Smooth muscle cell (in vitro differentiated cells): ENCODE measurements at regions not wholly inside any gene's neighbourhood (a gene's known extent, or its start where the extent isn't known, plus 50 kb on each side); places are given as distances from the start of the nearest gene placed in this dataset.

Experiments
- DNase-seq: peaks from one replicate; lab custom pipeline; 2025; ENCODE audit not compliant: unreplicated experiment; lab: John Stamatoyannopoulos, UW
- H2AFZ ChIP-seq: fragments of 200-600 bp; sonication (generic); 2 replicates; pipeline ENCODE4 v1.6.0; 2016; ENCODE audit warnings: antibody characterized with exemption, low read depth, mild to moderate bottlenecking
- H3F3A ChIP-seq: fragments of 200-600 bp; sonication (generic); 2 replicates; pipeline ENCODE4 v1.6.0; 2017; ENCODE audit warnings: antibody characterized with exemption, low read depth
- H3K27ac ChIP-seq: fragments of 200-600 bp; sonication (generic); 2 replicates; pipeline ENCODE4 v1.5.1; 2016; ENCODE audit warnings: low read depth, mild to moderate bottlenecking
- H3K27me3 ChIP-seq: fragments of 200-600 bp; sonication (generic); 2 replicates; pipeline ENCODE4 v1.6.1; 2016; ENCODE audit warnings: low read depth, mild to moderate bottlenecking
- H3K36me3 ChIP-seq: fragments of 200-600 bp; sonication (generic); 2 replicates; pipeline ENCODE4 v1.5.1; 2016; ENCODE audit warnings: low read depth
- H3K4me1 ChIP-seq: fragments of 200-600 bp; sonication (generic); 2 replicates; pipeline ENCODE4 v1.5.1; 2016; ENCODE audit warnings: low read depth
- H3K4me2 ChIP-seq: fragments of 200-600 bp; sonication (generic); 2 replicates; pipeline ENCODE4 v1.6.0; 2016; ENCODE audit warnings: mild to moderate bottlenecking
- H3K4me3 ChIP-seq: fragments of 200-600 bp; sonication (generic); 2 replicates; pipeline ENCODE4 v1.5.1; 2016; ENCODE audit warnings: mild to moderate bottlenecking
- H3K79me2 ChIP-seq: fragments of 200-600 bp; sonication (generic); 2 replicates; pipeline ENCODE4 v1.6.0; 2016; ENCODE audit warnings: low read depth, mild to moderate bottlenecking
- H3K9ac ChIP-seq: fragments of 200-600 bp; sonication (generic); 2 replicates; pipeline ENCODE4 v1.6.0; 2016; ENCODE audit warnings: low read depth
- H3K9me3 ChIP-seq: fragments of 200-600 bp; sonication (generic); replicated peaks from 2 replicates; pipeline ENCODE4 v1.5.1; 2016; ENCODE audit warnings: low read depth
- H4K20me1 ChIP-seq: fragments of 200-600 bp; sonication (generic); 2 replicates; pipeline ENCODE4 v1.6.0; 2016; ENCODE audit warnings: low read depth
- CTCF ChIP-seq: fragments of 200-600 bp; sonication (generic); IDR thresholded peaks from 2 replicates; pipeline ENCODE4 v1.5.1; 2017; ENCODE audit warnings: borderline replicate concordance, mild to moderate bottlenecking, antibody characterized with exemption; ENCODE audit not compliant: insufficient read depth, poor library complexity, severe bottlenecking
- WGBS: methylation state at CpG from one replicate; pipeline ENCODE4 v1.1.7; 2016; ENCODE audit warnings: low lambda C conversion rate; 5-methylcytosine and 5-hydroxymethylcytosine counted together

- no peak for DNase-seq
- WGBS = 79% methylated on average over 4 of the region's 4 CpGs
- peak overlapping the region; percentile 45 for H3K4me2 ChIP-seq
Observed at GRCh38 chr5:96220610-96221390, 212.2 kb downstream of the PCSK1 start.

GRCh38 chr5:96219580-96220281 is 213.3 kb downstream of the PCSK1 start:
- H3K27ac ChIP-seq = peak overlapping the region; percentile 89
- H3F3A ChIP-seq = no peaks in the 10 kb centered on the region
- no peak for TF ChIP-seq CTCF
- H3K79me2 ChIP-seq = no peaks in the 10 kb centered on the region
- 58% methylated on average over 4 of the region's 4 CpGs for WGBS
- DNase-seq = no peak
- no peaks in the 10 kb centered on the region for H4K20me1 ChIP-seq
- H3K36me3 ChIP-seq = no peaks in the 10 kb centered on the region
- H3K4me1 ChIP-seq = no peaks in the 10 kb centered on the region
- peak overlapping the region; percentile 83 for H2AFZ ChIP-seq
- peak overlapping the region; percentile 63 for H3K9ac ChIP-seq
- no peak overlapping the region for H3K4me3 ChIP-seq
- no peaks in the 10 kb centered on the region for H3K9me3 ChIP-seq
- H3K4me2 ChIP-seq = peak overlapping the region; percentile 45
- H3K27me3 ChIP-seq = no peaks in the 10 kb centered on the region

More at GRCh38 chr5:96220610-96221390, 212.2 kb downstream of the PCSK1 start:
- H4K20me1 ChIP-seq = no peaks in the 10 kb centered on the region
- H3K27me3 ChIP-seq = no peaks in the 10 kb centered on the region
- peak overlapping the region; percentile 89 for H3K27ac ChIP-seq
- no peak overlapping the region for H2AFZ ChIP-seq
- no peaks in the 10 kb centered on the region for H3F3A ChIP-seq
- H3K9ac ChIP-seq = peak overlapping the region; percentile 61
- no peaks in the 10 kb centered on the region for H3K4me1 ChIP-seq
- no peaks in the 10 kb centered on the region for H3K9me3 ChIP-seq
- no peak overlapping the region for H3K4me3 ChIP-seq
- no peaks in the 10 kb centered on the region for H3K79me2 ChIP-seq
- TF ChIP-seq CTCF = no peak
- no peaks in the 10 kb centered on the region for H3K36me3 ChIP-seq

- Histone ChIP-seq H3K27me3 (no peaks in the 10 kb centered on the region), H3K4me1 (no peaks in the 10 kb centered on the region), H3K4me3 (no peak overlapping the region), H3K27ac (no peak overlapping the region), H3F3A (no peaks in the 10 kb centered on the region), H4K20me1 (no peaks in the 10 kb centered on the region), H3K9me3 (no peaks in the 10 kb centered on the region), H3K79me2 (no peaks in the 10 kb centered on the region), H3K9ac (no peak overlapping the region), H3K4me2 (no peak overlapping the region), H3K36me3 (no peaks in the 10 kb centered on the region), H2AFZ (no peak overlapping the region)
- no peak for TF ChIP-seq CTCF
- no peak for DNase-seq
- 92% methylated on average over 3 of the region's 3 CpGs for WGBS
Observed at GRCh38 chr5:96218653-96219052, 214.4 kb downstream of the PCSK1 start.
